ENCODE measurements at regions not wholly inside any gene's neighbourhood (a gene's known extent, or its start where the extent isn't known, plus 50 kb on each side); places are given as distances from the start of the nearest gene placed in this dataset.

GRCh38 chr2:66694087-66694860 lies 259.3 kb downstream of the MEIS1 start:
- no peak for TF ChIP-seq CTCF (IDR thresholded peaks at IDR 0.05)
- Mint-ChIP-seq H3K27me3 (ENCODE audit: unreplicated experiment) (peaks cover 47% of the 10 kb centered on the region), H3K4me3 (ENCODE audit: unreplicated experiment) (no peak overlapping the region), H3K4me1 (ENCODE audit: unreplicated experiment) (no peaks in the 10 kb centered on the region), H3K27ac (ENCODE audit: unreplicated experiment) (no peak overlapping the region), H3K36me3 (ENCODE audit: unreplicated experiment) (no peaks in the 10 kb centered on the region), H3K9me3 (ENCODE audit: unreplicated experiment) (no peaks in the 10 kb centered on the region)
- DNase-seq (ENCODE audit: extremely low spot score, unreplicated experiment): no peak

- Mint-ChIP-seq H3K9me3 (ENCODE audit: unreplicated experiment) (no peaks in the 10 kb centered on the region), H3K4me1 (ENCODE audit: unreplicated experiment) (no peaks in the 10 kb centered on the region), H3K36me3 (ENCODE audit: unreplicated experiment) (no peaks in the 10 kb centered on the region), H3K27me3 (ENCODE audit: unreplicated experiment) (peaks cover 54% of the 10 kb centered on the region), H3K4me3 (ENCODE audit: unreplicated experiment) (no peak overlapping the region), H3K27ac (ENCODE audit: unreplicated experiment) (no peak overlapping the region)
- DNase-seq (ENCODE audit: extremely low spot score, unreplicated experiment): no peak
- no peak for TF ChIP-seq CTCF (IDR thresholded peaks at IDR 0.05)
These were observed 260.4 kb downstream of the MEIS1 start for GRCh38 chr2:66695226-66695735.

GRCh38 chr2:66696374-66696773 lies 261.4 kb downstream of the MEIS1 start:
- H3K27ac Mint-ChIP-seq (ENCODE audit: unreplicated experiment): no peak overlapping the region
- H3K36me3 Mint-ChIP-seq (ENCODE audit: unreplicated experiment): no peaks in the 10 kb centered on the region
- H3K27me3 Mint-ChIP-seq (ENCODE audit: unreplicated experiment): peaks cover 53% of the 10 kb centered on the region
- H3K4me3 Mint-ChIP-seq (ENCODE audit: unreplicated experiment): no peak overlapping the region
- no peak for DNase-seq (ENCODE audit: extremely low spot score, unreplicated experiment)
- H3K4me1 Mint-ChIP-seq (ENCODE audit: unreplicated experiment): no peaks in the 10 kb centered on the region
- no peaks in the 10 kb centered on the region for H3K9me3 Mint-ChIP-seq (ENCODE audit: unreplicated experiment)
- no peak for TF ChIP-seq CTCF (IDR thresholded peaks at IDR 0.05)

- H3K4me1 Mint-ChIP-seq (ENCODE audit: unreplicated experiment): no peaks in the 10 kb centered on the region
- no peak for DNase-seq (ENCODE audit: extremely low spot score, unreplicated experiment)
These were observed 262.0 kb downstream of the MEIS1 start for GRCh38 chr2:66696886-66697285.

More at GRCh38 chr2:66696886-66697285, 262.0 kb downstream of the MEIS1 start:
- H3K9me3 Mint-ChIP-seq (ENCODE audit: unreplicated experiment): no peaks in the 10 kb centered on the region
- no peaks in the 10 kb centered on the region for H3K36me3 Mint-ChIP-seq (ENCODE audit: unreplicated experiment)
- no peak overlapping the region for H3K4me3 Mint-ChIP-seq (ENCODE audit: unreplicated experiment)
- no peak for TF ChIP-seq CTCF (IDR thresholded peaks at IDR 0.05)
- no peak overlapping the region for H3K27ac Mint-ChIP-seq (ENCODE audit: unreplicated experiment)
- peaks cover 53% of the 10 kb centered on the region for H3K27me3 Mint-ChIP-seq (ENCODE audit: unreplicated experiment)
